ENCODE measurements at regions not wholly inside any gene's neighbourhood (a gene's known extent, or its start where the extent isn't known, plus 50 kb on each side); places are given as distances from the start of the nearest gene placed in this dataset.

DNA sequence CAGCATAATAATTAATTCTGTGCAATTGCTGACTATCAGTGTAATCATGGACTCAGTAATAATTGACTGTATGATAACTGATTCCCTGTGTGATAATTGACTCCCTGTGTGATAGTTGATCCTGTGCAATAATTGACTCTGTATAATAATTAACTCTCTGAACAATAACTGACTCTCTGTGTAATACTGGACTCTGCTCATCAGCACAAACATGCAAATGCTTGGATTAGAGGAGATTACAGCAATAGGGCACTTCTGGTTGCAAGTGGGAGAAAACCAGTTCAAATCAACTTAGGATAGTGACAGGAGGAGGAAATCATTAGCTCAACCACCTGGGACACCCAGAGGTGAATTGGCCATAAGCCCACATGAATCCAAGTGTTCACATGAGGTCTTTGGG lies 582.1 kb downstream of the RBFOX1 start:
- no peak overlapping the region for H3K27ac ChIP-seq
- no peak overlapping the region for H3K4me3 ChIP-seq (ENCODE audit: low read depth, low read length)
- H3K36me3 ChIP-seq (replicated peaks): no peaks in the 10 kb centered on the region
- in situ Hi-C loops (cut with HindIII; ENCODE audit: low pct_ligation_motif_present, low sequenced_read_pairs): no loop called here
- TF ChIP-seq, protein P1, sequence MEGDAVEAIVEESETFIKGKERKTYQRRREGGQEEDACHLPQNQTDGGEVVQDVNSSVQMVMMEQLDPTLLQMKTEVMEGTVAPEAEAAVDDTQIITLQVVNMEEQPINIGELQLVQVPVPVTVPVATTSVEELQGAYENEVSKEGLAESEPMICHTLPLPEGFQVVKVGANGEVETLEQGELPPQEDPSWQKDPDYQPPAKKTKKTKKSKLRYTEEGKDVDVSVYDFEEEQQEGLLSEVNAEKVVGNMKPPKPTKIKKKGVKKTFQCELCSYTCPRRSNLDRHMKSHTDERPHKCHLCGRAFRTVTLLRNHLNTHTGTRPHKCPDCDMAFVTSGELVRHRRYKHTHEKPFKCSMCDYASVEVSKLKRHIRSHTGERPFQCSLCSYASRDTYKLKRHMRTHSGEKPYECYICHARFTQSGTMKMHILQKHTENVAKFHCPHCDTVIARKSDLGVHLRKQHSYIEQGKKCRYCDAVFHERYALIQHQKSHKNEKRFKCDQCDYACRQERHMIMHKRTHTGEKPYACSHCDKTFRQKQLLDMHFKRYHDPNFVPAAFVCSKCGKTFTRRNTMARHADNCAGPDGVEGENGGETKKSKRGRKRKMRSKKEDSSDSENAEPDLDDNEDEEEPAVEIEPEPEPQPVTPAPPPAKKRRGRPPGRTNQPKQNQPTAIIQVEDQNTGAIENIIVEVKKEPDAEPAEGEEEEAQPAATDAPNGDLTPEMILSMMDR (IDR thresholded peaks at IDR 0.05; ENCODE audit: low read depth, low read length, missing control alignments): no peak
- DNase-seq: no peak
- no peaks in the 10 kb centered on the region for H3K27me3 ChIP-seq (replicated peaks)

DNA sequence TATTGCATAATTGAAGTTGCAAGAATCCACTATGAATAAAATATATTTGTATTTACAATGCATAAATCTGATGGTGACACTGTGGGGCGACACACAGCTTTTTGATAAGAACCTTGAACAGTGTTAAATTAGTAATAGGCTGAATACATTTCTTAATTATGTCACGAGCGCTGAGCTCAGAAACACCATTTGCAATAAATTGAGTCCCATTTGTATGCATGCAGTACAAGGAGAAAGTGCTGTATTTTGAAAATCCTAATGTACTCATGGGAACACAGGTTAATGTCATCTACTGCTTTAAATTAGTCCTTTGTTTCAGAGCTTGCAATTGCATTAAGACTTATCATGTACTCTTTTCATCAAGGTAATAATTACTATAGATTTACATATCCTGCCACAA lies 579.5 kb downstream of the RBFOX1 start:
- H3K27ac ChIP-seq: no peak overlapping the region
- no peak for DNase-seq
- no peaks in the 10 kb centered on the region for H3K27me3 ChIP-seq (replicated peaks)
- TF ChIP-seq, protein P1 (IDR thresholded peaks at IDR 0.05; ENCODE audit: low read depth, low read length, missing control alignments): no peak
- H3K4me3 ChIP-seq (ENCODE audit: low read depth, low read length): no peak overlapping the region
- H3K36me3 ChIP-seq (replicated peaks): no peaks in the 10 kb centered on the region
- in situ Hi-C loops (cut with HindIII; ENCODE audit: low pct_ligation_motif_present, low sequenced_read_pairs): no loop called here

DNA sequence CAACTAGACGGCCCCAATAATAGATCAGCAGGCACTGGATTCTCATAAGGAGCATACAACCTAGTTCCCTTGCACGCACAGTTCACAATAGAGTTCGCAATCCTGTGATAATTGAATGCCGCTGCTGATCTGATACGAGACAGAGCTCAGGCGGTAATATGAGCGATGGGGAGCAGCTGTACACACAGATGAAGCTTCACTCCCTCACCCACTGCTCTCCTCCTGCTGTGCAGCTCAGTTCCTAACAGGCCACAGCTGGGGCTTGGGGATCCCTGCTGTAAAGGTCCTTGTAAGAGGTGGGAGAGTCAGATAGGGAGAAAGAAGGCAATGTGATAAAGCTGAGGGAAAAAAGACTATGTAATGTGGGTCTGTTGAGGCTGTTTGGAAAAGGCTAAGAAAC lies 577.5 kb downstream of the RBFOX1 start:
- H3K27me3 ChIP-seq (replicated peaks): no peaks in the 10 kb centered on the region
- H3K4me3 ChIP-seq (ENCODE audit: low read depth, low read length): no peak overlapping the region
- H3K36me3 ChIP-seq (replicated peaks): no peaks in the 10 kb centered on the region
- TF ChIP-seq, protein P1 (IDR thresholded peaks at IDR 0.05; ENCODE audit: low read depth, low read length, missing control alignments): no peak
- in situ Hi-C loops (cut with HindIII; ENCODE audit: low pct_ligation_motif_present, low sequenced_read_pairs): no loop called here
- no peak for DNase-seq
- H3K27ac ChIP-seq: no peak overlapping the region

DNA sequence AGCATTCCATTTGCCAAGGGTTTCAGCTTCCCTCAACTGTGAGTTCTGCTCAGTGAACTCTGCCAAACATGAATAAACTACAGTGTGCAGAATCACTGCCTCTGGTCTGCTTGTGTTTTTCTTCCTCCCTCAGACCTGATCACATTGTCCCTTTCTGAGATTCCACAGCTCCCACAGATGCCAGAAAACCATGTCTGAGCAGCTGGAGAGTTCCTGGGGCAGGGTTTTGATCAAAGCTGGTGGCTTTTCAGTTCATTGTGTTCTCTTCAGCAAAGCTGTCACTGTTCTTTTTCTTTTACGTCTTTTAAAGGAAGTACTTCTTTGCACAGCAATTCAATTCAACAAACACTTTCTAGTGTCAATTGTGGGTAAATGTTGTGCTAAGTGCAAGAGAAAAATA lies 555.8 kb downstream of the RBFOX1 start:
- TF ChIP-seq, protein P1 (IDR thresholded peaks at IDR 0.05; ENCODE audit: low read depth, low read length, missing control alignments): no peak
- in situ Hi-C loops (cut with HindIII; ENCODE audit: low pct_ligation_motif_present, low sequenced_read_pairs): no loop called here

DNA sequence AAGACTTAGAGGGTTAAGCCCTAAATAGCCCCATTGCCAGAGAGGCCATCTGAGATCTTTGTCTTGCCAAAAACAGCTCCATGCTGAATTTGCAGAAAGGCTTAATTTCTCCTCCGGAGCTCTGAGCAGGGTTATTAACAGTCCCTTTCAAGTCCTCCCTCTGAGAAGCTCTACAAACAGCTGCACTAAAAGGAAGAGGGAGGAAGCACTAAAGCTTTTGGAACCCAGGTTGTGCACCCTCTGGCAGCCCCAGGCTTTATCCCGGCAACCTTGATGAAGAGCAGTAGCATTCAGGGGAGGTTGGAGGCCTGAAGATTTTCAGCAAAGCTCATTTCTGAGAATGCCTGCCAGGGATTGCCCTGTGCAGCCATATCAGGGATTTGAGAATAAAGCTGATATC lies 554.7 kb downstream of the RBFOX1 start:
- in situ Hi-C loops (cut with HindIII; ENCODE audit: low pct_ligation_motif_present, low sequenced_read_pairs): no loop called here

More for the DNA sequence above, 555.8 kb downstream of the RBFOX1 start:
- no peak for DNase-seq
- no peak overlapping the region for H3K4me3 ChIP-seq (ENCODE audit: low read depth, low read length)
- no peaks in the 10 kb centered on the region for H3K27me3 ChIP-seq (replicated peaks)
- H3K27ac ChIP-seq: no peak overlapping the region
- H3K36me3 ChIP-seq (replicated peaks): no peaks in the 10 kb centered on the region

DNA sequence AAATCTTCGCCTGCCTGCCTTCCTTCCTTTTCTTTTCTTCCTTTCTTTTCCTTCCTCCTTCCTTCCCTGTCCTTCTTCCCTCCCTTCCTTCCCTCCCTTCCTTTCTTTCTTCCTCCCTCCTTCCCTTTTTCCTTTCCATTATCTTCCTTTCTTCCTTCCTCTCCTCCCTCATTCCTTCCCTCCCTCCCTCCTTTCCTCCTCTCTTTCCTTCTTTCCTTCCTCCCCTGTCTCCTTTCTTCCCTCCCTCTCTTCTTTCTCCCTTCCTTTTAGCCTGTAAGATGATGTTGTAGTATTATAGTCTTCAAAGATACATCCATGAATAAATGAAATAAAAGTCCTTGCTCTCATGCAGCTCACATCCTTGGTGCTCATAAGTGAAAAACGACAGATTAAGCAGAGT lies 539.3 kb downstream of the RBFOX1 start:
- H3K36me3 ChIP-seq (replicated peaks): no peaks in the 10 kb centered on the region
- H3K27me3 ChIP-seq (replicated peaks): no peaks in the 10 kb centered on the region
- no peak overlapping the region for H3K27ac ChIP-seq
- TF ChIP-seq, protein P1 (IDR thresholded peaks at IDR 0.05; ENCODE audit: low read depth, low read length, missing control alignments): no peak
- DNase-seq: no peak
- H3K4me3 ChIP-seq (ENCODE audit: low read depth, low read length): no peak overlapping the region
- in situ Hi-C loops (cut with HindIII; ENCODE audit: low pct_ligation_motif_present, low sequenced_read_pairs): no loop called here

More for the DNA sequence above, 554.7 kb downstream of the RBFOX1 start:
- no peak overlapping the region for H3K27ac ChIP-seq
- no peak overlapping the region for H3K4me3 ChIP-seq (ENCODE audit: low read depth, low read length)
- TF ChIP-seq, protein P1 (IDR thresholded peaks at IDR 0.05; ENCODE audit: low read depth, low read length, missing control alignments): no peak
- no peaks in the 10 kb centered on the region for H3K36me3 ChIP-seq (replicated peaks)
- no peaks in the 10 kb centered on the region for H3K27me3 ChIP-seq (replicated peaks)
- DNase-seq: no peak

Measured in brain microvascular endothelial cell (primary cell).